Suprapubic skin (tissue), 3 donors: ENCODE measurements at regions not wholly inside any gene's neighbourhood (a gene's known extent, or its start where the extent isn't known, plus 50 kb on each side); places are given as distances from the start of the nearest gene placed in this dataset.

Source experiments
- EP300 ChIP-seq: sonication (generic); formaldehyde crosslinking; IDR thresholded peaks from one replicate; pipeline ENCODE4 v1.6.1; 2017; ENCODE audit warnings: antibody characterized with exemption
- TF ChIP-seq, protein P1 (sequence below), 2 donors: fragments of 200-600 bp in 1 of 2; fragments of 450-650 bp in 1 of 2; sonication (generic) in 1 of 2; IDR thresholded peaks; one replicate each; pipeline ENCODE4 v1.5.1; 2016 to 2019; ENCODE audit warnings: antibody characterized with exemption in 2 of 2, mild to moderate bottlenecking in 1 of 2, moderate library complexity in 1 of 2

GRCh38 chr11:112518371-112518770 lies 257.7 kb upstream of the PLET1 start:
- TF ChIP-seq, protein P1, sequence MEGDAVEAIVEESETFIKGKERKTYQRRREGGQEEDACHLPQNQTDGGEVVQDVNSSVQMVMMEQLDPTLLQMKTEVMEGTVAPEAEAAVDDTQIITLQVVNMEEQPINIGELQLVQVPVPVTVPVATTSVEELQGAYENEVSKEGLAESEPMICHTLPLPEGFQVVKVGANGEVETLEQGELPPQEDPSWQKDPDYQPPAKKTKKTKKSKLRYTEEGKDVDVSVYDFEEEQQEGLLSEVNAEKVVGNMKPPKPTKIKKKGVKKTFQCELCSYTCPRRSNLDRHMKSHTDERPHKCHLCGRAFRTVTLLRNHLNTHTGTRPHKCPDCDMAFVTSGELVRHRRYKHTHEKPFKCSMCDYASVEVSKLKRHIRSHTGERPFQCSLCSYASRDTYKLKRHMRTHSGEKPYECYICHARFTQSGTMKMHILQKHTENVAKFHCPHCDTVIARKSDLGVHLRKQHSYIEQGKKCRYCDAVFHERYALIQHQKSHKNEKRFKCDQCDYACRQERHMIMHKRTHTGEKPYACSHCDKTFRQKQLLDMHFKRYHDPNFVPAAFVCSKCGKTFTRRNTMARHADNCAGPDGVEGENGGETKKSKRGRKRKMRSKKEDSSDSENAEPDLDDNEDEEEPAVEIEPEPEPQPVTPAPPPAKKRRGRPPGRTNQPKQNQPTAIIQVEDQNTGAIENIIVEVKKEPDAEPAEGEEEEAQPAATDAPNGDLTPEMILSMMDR (IDR thresholded peaks at IDR 0.05) = no peak
- no peak for TF ChIP-seq EP300
